ENCODE measurements at regions not wholly inside any gene's neighbourhood (a gene's known extent, or its start where the extent isn't known, plus 50 kb on each side); places are given as distances from the start of the nearest gene placed in this dataset.
A peak's percentile ranks its signal among the peaks of the same experiment; 100 is the strongest.

- FAIRE-seq (no peak), DNase-seq (no peak)
- Histone ChIP-seq H3K27me3 (ENCODE audit: control insufficient read depth in 3 of 3, insufficient read depth in 3 of 3, low read length in 3 of 3) (no peaks in the 10 kb centered on the region), H3K27ac (ENCODE audit: low read depth in 1 of 3, low read length in 2 of 3) (no peak overlapping the region), H3K9me3 (ENCODE audit: control insufficient read depth in 2 of 2, insufficient read depth in 1 of 2, low read depth in 1 of 2, low read length in 1 of 2) (no peaks in the 10 kb centered on the region), H3K4me3 (ENCODE audit: low read depth in 1 of 3, low read length in 3 of 3) (no peak overlapping the region), H3K4me1 (ENCODE audit: control insufficient read depth in 3 of 3, insufficient read depth in 2 of 3, low read depth in 1 of 3, low read length in 2 of 3) (peaks cover 0 to 3% (median 0%) of the 10 kb centered on the region in 3 donors), H3K36me3 (ENCODE audit: control insufficient read depth in 3 of 3, insufficient read depth in 2 of 3, low read depth in 1 of 3, low read length in 3 of 3) (no peaks in the 10 kb centered on the region)
- 89 to 98% (median 91%) methylated on average over 2 of the region's 2 CpGs for WGBS, 3 donors
Measured at GRCh38 chr21:28150778-28151177, 841.9 kb downstream of the LTN1 start.

DNA sequence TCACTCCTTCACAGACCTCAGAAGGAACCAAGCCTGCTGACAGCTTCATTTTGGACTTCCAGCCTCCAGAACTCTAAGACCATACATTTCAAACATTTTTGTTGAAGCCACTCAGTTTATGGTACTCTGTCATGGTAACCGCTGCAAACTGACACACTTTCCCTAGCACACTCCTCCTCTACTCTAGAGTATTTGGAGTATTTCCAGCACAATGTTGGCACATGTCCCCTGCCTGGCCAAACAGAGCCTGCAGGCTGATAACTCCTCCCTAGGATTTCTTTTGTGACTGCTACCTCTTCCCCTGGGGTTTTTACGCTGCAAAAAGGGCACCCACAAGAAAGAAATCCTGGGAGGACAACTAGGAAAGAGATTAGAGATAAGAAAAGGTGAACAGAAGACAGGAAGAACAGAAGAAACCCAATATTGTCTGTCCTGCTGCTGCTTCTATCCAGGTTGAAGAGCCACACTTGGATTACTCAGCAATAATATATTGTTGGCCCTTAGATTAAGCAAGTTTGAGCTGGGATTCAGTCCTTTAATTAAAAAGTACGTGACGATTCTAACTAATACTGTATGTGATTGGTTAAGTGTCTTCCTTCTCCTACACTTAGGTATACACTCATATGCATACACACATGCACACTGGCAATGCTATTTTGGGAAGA is 844.1 kb downstream of the LTN1 start:
- no peak for FAIRE-seq
- Histone ChIP-seq H3K27me3 (ENCODE audit: control insufficient read depth in 3 of 3, insufficient read depth in 3 of 3, low read length in 3 of 3) (no peaks in the 10 kb centered on the region), H3K36me3 (ENCODE audit: control insufficient read depth in 3 of 3, insufficient read depth in 2 of 3, low read depth in 1 of 3, low read length in 3 of 3) (no peaks in the 10 kb centered on the region), H3K4me1 (ENCODE audit: control insufficient read depth in 3 of 3, insufficient read depth in 2 of 3, low read depth in 1 of 3, low read length in 2 of 3) (peaks cover 0 to 3% (median 0%) of the 10 kb centered on the region in 3 donors), H3K27ac (ENCODE audit: low read depth in 1 of 3, low read length in 2 of 3) (no peak overlapping the region), H3K4me3 (ENCODE audit: low read depth in 1 of 3, low read length in 3 of 3) (no peak overlapping the region), H3K9me3 (ENCODE audit: control insufficient read depth in 2 of 2, insufficient read depth in 1 of 2, low read depth in 1 of 2, low read length in 1 of 2) (no peaks in the 10 kb centered on the region)
- peak in 1 of 2 donors; percentile 2 for DNase-seq
- WGBS, 3 donors: 61 to 76% (median 69%) methylated on average over 4 of the region's 4 CpGs

DNA sequence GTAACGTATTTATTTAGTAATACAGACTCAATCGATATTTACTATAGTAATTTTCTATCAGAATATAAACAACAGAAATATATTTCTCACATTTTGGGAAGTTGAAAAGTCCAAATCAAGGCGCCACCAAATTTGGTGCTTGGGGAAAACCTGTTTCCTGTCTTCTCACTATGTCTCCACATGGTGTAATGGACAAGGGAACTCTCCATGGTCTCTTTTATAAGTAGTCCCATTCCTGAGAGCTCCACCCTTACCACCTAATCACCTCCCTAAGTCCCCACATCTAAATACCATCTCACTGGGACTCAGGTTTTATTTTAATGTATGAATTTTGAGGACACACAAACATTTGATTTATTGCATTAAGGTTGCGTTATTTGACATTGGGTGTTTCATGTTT is 848.0 kb downstream of the LTN1 start:
- DNase-seq: no peak
- Histone ChIP-seq H3K27me3 (ENCODE audit: control insufficient read depth in 3 of 3, insufficient read depth in 3 of 3, low read length in 3 of 3) (no peaks in the 10 kb centered on the region), H3K27ac (ENCODE audit: low read depth in 1 of 3, low read length in 2 of 3) (no peak overlapping the region), H3K36me3 (ENCODE audit: control insufficient read depth in 3 of 3, insufficient read depth in 2 of 3, low read depth in 1 of 3, low read length in 3 of 3) (no peaks in the 10 kb centered on the region), H3K4me1 (ENCODE audit: control insufficient read depth in 3 of 3, insufficient read depth in 2 of 3, low read depth in 1 of 3, low read length in 2 of 3) (no peaks in the 10 kb centered on the region), H3K4me3 (ENCODE audit: low read depth in 1 of 3, low read length in 3 of 3) (no peak overlapping the region), H3K9me3 (ENCODE audit: control insufficient read depth in 2 of 2, insufficient read depth in 1 of 2, low read depth in 1 of 2, low read length in 1 of 2) (peaks cover 0 to 3% of the 10 kb centered on the region in 2 donors)
- FAIRE-seq: no peak
- 91 to 96% (median 92%) methylated on average over 4 of the region's 4 CpGs for WGBS, 3 donors

DNA sequence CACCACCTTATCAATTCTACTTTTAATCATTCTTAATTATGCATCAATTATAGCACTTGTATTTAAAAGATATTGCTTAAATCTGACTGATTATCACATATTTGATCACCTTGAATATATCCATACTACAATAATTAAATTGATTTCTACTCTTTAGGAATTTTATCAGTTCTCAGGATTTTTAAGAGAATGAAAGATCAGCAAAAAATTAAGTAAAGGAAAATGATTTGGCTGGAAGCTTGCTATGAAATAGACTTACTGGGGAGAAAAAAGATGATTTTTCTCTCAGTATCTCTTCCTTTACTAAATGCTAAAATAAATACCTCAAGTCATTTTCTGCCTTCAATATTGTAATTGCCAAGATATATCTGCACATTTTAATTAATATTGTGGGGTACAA is 848.6 kb downstream of the LTN1 start:
- Histone ChIP-seq H3K36me3 (ENCODE audit: control insufficient read depth in 3 of 3, insufficient read depth in 2 of 3, low read depth in 1 of 3, low read length in 3 of 3) (no peaks in the 10 kb centered on the region), H3K9me3 (ENCODE audit: control insufficient read depth in 2 of 2, insufficient read depth in 1 of 2, low read depth in 1 of 2, low read length in 1 of 2) (peaks cover 0 to 3% of the 10 kb centered on the region in 2 donors), H3K27ac (ENCODE audit: low read depth in 1 of 3, low read length in 2 of 3) (no peak overlapping the region), H3K4me1 (ENCODE audit: control insufficient read depth in 3 of 3, insufficient read depth in 2 of 3, low read depth in 1 of 3, low read length in 2 of 3) (no peaks in the 10 kb centered on the region), H3K27me3 (ENCODE audit: control insufficient read depth in 3 of 3, insufficient read depth in 3 of 3, low read length in 3 of 3) (no peaks in the 10 kb centered on the region), H3K4me3 (ENCODE audit: low read depth in 1 of 3, low read length in 3 of 3) (no peak overlapping the region)
- no peak for DNase-seq
- no peak for FAIRE-seq

GRCh38 chr21:28142697-28143096 is 850.0 kb downstream of the LTN1 start:
- H3K9me3 ChIP-seq (ENCODE audit: control insufficient read depth in 2 of 2, insufficient read depth in 1 of 2, low read depth in 1 of 2, low read length in 1 of 2): peaks cover 0 to 3% of the 10 kb centered on the region in 2 donors
- H3K27me3 ChIP-seq (ENCODE audit: control insufficient read depth in 3 of 3, insufficient read depth in 3 of 3, low read length in 3 of 3): no peaks in the 10 kb centered on the region
- no peaks in the 10 kb centered on the region for H3K36me3 ChIP-seq (ENCODE audit: control insufficient read depth in 3 of 3, insufficient read depth in 2 of 3, low read depth in 1 of 3, low read length in 3 of 3)
- DNase-seq (no peak), FAIRE-seq (no peak)
- H3K27ac ChIP-seq (ENCODE audit: low read depth in 1 of 3, low read length in 2 of 3): no peak overlapping the region
- no peaks in the 10 kb centered on the region for H3K4me1 ChIP-seq (ENCODE audit: control insufficient read depth in 3 of 3, insufficient read depth in 2 of 3, low read depth in 1 of 3, low read length in 2 of 3)
- H3K4me3 ChIP-seq (ENCODE audit: low read depth in 1 of 3, low read length in 3 of 3): no peak overlapping the region

DNA sequence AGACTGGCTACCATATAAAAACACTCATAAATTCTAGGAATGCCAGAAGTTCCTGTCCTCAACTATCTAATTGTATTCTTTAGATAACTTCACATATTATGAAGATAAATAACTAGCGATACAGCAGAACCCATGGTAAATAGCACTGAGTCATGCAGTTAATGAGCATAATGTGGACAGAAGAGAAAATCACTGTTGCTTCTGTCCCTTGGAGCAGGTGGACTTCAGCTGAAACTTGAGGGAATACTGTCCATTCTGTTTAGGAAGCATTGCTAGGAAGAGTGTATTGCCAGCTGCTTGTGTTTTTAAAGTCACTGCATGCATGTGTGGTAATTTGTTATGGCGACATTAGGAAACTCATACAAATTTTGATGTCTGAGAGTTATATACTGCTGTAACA is 854.4 kb downstream of the LTN1 start:
- 84 to 91% (median 90%) methylated on average over 2 of the region's 2 CpGs for WGBS, 3 donors
- H3K4me3 ChIP-seq (ENCODE audit: low read depth in 1 of 3, low read length in 3 of 3): no peak overlapping the region
- no peaks in the 10 kb centered on the region for H3K36me3 ChIP-seq (ENCODE audit: control insufficient read depth in 3 of 3, insufficient read depth in 2 of 3, low read depth in 1 of 3, low read length in 3 of 3)
- no peaks in the 10 kb centered on the region for H3K4me1 ChIP-seq (ENCODE audit: control insufficient read depth in 3 of 3, insufficient read depth in 2 of 3, low read depth in 1 of 3, low read length in 2 of 3)
- FAIRE-seq: no peak
- H3K27ac ChIP-seq (ENCODE audit: low read depth in 1 of 3, low read length in 2 of 3): no peak overlapping the region
- H3K27me3 ChIP-seq (ENCODE audit: control insufficient read depth in 3 of 3, insufficient read depth in 3 of 3, low read length in 3 of 3): no peaks in the 10 kb centered on the region
- DNase-seq: no peak
- peaks cover 0 to 3% of the 10 kb centered on the region in 2 donors for H3K9me3 ChIP-seq (ENCODE audit: control insufficient read depth in 2 of 2, insufficient read depth in 1 of 2, low read depth in 1 of 2, low read length in 1 of 2)

DNA sequence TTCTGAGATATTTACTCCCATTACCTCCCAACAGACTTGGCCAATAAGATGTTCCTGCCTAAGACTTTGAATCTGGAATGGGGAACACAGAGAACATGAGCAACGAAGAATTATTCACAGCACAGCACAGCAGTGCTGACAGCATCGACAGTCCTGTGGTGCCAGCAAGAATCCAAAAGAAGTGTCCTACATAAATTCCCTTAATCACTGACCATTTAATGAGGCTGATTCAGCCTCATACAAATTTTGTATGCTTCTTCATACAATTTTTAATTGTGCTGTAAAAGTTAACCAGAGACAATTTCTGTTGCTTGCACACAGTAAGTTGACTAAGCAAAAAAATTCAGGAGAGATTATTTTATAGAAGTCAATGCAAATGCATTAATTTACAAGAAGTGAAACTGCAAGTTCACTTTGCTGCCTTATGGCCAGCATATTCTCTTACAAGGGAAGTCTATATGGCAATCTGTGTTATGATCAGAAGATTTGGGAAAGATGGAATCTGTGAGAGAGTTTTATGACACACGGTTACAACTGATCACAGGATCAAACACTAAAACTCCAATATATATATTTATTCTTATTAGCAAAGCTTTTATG is 855.9 kb downstream of the LTN1 start:
- Histone ChIP-seq H3K4me1 (ENCODE audit: control insufficient read depth in 3 of 3, insufficient read depth in 2 of 3, low read depth in 1 of 3, low read length in 2 of 3) (no peaks in the 10 kb centered on the region), H3K36me3 (ENCODE audit: control insufficient read depth in 3 of 3, insufficient read depth in 2 of 3, low read depth in 1 of 3, low read length in 3 of 3) (no peaks in the 10 kb centered on the region), H3K27me3 (ENCODE audit: control insufficient read depth in 3 of 3, insufficient read depth in 3 of 3, low read length in 3 of 3) (no peaks in the 10 kb centered on the region), H3K4me3 (ENCODE audit: low read depth in 1 of 3, low read length in 3 of 3) (no peak overlapping the region), H3K9me3 (ENCODE audit: control insufficient read depth in 2 of 2, insufficient read depth in 1 of 2, low read depth in 1 of 2, low read length in 1 of 2) (peaks cover 0 to 3% of the 10 kb centered on the region in 2 donors), H3K27ac (ENCODE audit: low read depth in 1 of 3, low read length in 2 of 3) (no peak overlapping the region)
- DNase-seq (no peak), FAIRE-seq (no peak)
- WGBS, 3 donors: 68 to 90% (median 76%) methylated on average over 3 of the region's 3 CpGs

GRCh38 chr21:28135646-28136045 is 857.0 kb downstream of the LTN1 start:
- H3K4me1 ChIP-seq (ENCODE audit: control insufficient read depth in 3 of 3, insufficient read depth in 2 of 3, low read depth in 1 of 3, low read length in 2 of 3): no peaks in the 10 kb centered on the region
- no peaks in the 10 kb centered on the region for H3K36me3 ChIP-seq (ENCODE audit: control insufficient read depth in 3 of 3, insufficient read depth in 2 of 3, low read depth in 1 of 3, low read length in 3 of 3)

GRCh38 chr21:28133116-28133515 is 859.6 kb downstream of the LTN1 start:
- H3K27me3 ChIP-seq (ENCODE audit: control insufficient read depth in 3 of 3, insufficient read depth in 3 of 3, low read length in 3 of 3): no peaks in the 10 kb centered on the region
- 92 to 100% (median 97%) methylated on average over 2 of the region's 2 CpGs for WGBS, 3 donors
- peaks cover 0 to 8% of the 10 kb centered on the region in 2 donors for H3K9me3 ChIP-seq (ENCODE audit: control insufficient read depth in 2 of 2, insufficient read depth in 1 of 2, low read depth in 1 of 2, low read length in 1 of 2)
- no peak overlapping the region for H3K27ac ChIP-seq (ENCODE audit: low read depth in 1 of 3, low read length in 2 of 3)
- FAIRE-seq (no peak), DNase-seq (no peak)
- no peaks in the 10 kb centered on the region for H3K4me1 ChIP-seq (ENCODE audit: control insufficient read depth in 3 of 3, insufficient read depth in 2 of 3, low read depth in 1 of 3, low read length in 2 of 3)
- H3K36me3 ChIP-seq (ENCODE audit: control insufficient read depth in 3 of 3, insufficient read depth in 2 of 3, low read depth in 1 of 3, low read length in 3 of 3): no peaks in the 10 kb centered on the region
- no peak overlapping the region for H3K4me3 ChIP-seq (ENCODE audit: low read depth in 1 of 3, low read length in 3 of 3)

More at GRCh38 chr21:28135646-28136045, 857.0 kb downstream of the LTN1 start:
- FAIRE-seq (no peak), DNase-seq (peak in 1 of 2 donors; percentile 30)
- WGBS, 3 donors: 84 to 100% (median 85%) methylated on average over 2 of the region's 2 CpGs
- H3K4me3 ChIP-seq (ENCODE audit: low read depth in 1 of 3, low read length in 3 of 3): no peak overlapping the region
- peaks cover 0 to 10% of the 10 kb centered on the region in 2 donors for H3K9me3 ChIP-seq (ENCODE audit: control insufficient read depth in 2 of 2, insufficient read depth in 1 of 2, low read depth in 1 of 2, low read length in 1 of 2)
- no peaks in the 10 kb centered on the region for H3K27me3 ChIP-seq (ENCODE audit: control insufficient read depth in 3 of 3, insufficient read depth in 3 of 3, low read length in 3 of 3)
- H3K27ac ChIP-seq (ENCODE audit: low read depth in 1 of 3, low read length in 2 of 3): no peak overlapping the region
